GM12875 (cell line): ENCODE measurements at regions not wholly inside any gene's neighbourhood (a gene's known extent, or its start where the extent isn't known, plus 50 kb on each side); places are given as distances from the start of the nearest gene placed in this dataset.
"Not testable (repeated sequence)": the region's sequence is repeated elsewhere in the genome, so short reads cannot be mapped to it uniquely, and the experiment has no call there.

ENCODE experiments used
- H3K4me3 ChIP-seq: one replicate; pipeline ENCODE4 v1.5.1; 2011; ENCODE audit warnings: low read depth, low read length, control low read depth
- TF ChIP-seq, protein P1 (sequence below): IDR thresholded peaks from 2 replicates; pipeline ENCODE4 v1.5.1; 2011; ENCODE audit warnings: low read depth, mild to moderate bottlenecking, control low read depth, inconsistent platforms, low read length, moderate library complexity, borderline replicate concordance; ENCODE audit not compliant: insufficient read depth

DNA sequence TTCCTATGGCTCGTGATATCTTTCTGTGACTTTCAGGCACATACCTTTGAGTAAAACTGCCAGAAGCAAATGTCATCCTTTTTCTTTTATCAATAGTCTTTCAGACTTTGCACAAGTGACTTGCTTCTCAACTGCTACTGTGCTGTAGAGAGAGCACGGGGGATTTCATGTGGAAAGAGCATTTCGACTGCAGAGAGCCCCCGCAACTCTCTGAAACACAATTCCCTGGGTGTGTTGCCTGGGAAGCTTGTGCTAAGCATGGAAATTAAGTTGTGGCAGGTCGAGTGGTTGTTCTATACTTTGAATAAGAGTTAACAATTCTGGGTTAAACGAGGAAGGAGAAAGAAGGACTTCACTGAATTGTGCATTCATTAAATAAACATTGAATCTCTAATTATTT lies 659.1 kb downstream of the TDRD15 start:
- TF ChIP-seq, protein P1, sequence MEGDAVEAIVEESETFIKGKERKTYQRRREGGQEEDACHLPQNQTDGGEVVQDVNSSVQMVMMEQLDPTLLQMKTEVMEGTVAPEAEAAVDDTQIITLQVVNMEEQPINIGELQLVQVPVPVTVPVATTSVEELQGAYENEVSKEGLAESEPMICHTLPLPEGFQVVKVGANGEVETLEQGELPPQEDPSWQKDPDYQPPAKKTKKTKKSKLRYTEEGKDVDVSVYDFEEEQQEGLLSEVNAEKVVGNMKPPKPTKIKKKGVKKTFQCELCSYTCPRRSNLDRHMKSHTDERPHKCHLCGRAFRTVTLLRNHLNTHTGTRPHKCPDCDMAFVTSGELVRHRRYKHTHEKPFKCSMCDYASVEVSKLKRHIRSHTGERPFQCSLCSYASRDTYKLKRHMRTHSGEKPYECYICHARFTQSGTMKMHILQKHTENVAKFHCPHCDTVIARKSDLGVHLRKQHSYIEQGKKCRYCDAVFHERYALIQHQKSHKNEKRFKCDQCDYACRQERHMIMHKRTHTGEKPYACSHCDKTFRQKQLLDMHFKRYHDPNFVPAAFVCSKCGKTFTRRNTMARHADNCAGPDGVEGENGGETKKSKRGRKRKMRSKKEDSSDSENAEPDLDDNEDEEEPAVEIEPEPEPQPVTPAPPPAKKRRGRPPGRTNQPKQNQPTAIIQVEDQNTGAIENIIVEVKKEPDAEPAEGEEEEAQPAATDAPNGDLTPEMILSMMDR = no peak
- H3K4me3 ChIP-seq = no peak overlapping the region

DNA sequence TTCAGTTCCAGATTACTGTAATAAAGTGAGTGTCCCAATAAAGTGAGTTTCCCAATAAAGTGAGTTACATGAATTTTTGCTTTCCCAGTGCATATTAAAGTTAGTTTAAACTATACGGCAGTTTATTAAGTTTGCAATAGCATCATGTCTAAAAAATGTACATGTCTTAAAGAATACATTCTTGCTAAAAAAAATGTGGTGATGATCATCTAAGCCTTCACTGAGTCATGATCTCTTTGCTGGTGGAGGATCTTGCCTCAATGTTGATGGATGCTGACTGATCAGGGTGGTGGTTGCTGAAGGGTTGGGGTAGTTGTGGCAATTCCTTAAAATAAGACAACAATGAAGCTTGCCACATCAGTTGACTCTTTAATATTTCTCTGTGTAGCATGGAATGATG lies 664.2 kb downstream of the TDRD15 start:
- TF ChIP-seq, protein P1 = no peak
- no peak overlapping the region for H3K4me3 ChIP-seq

- not testable (repeated sequence) for H3K4me3 ChIP-seq
Observed at GRCh38 chr2:21790311-21790710, 666.5 kb downstream of the TDRD15 start.

DNA sequence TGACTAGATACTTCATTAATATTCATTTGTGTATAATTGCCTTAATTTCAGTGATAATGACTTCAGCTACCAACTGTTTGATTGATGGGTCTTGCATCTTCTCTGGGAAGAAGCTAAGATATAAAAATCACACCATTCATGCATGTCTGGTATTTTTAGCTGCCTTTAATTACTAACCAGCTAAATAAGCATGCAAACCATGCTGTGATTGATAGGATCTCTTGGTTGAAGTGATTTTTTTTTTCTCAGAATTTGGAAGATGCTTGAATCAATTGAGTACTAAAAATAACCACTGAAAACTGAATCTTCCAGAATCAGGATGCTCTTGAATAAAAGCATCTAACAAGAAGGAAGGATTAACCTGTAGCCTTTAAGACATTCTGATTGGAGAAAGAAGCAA lies 668.8 kb downstream of the TDRD15 start:
- H3K4me3 ChIP-seq = no peak overlapping the region
- TF ChIP-seq, protein P1 = no peak

DNA sequence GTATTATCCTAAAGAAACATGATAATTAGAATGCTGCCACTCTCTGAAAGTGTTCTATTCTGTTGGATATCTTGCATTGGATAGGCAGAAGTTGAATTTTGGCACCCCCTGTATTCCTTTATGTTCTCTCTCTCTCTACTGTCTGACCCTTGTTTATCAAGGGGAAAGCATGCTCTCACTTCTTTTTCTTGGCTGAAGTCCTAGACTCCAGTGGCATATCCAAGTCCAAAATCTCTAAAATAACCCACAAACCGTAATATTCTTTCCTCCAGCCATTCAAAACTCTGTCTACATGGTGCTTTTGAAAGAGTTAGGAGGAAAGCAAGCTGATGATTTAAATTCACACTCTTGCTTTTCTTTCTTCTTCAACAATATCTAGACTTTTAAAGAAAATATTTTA lies 669.7 kb downstream of the TDRD15 start:
- no peak overlapping the region for H3K4me3 ChIP-seq
- TF ChIP-seq, protein P1 = no peak

DNA sequence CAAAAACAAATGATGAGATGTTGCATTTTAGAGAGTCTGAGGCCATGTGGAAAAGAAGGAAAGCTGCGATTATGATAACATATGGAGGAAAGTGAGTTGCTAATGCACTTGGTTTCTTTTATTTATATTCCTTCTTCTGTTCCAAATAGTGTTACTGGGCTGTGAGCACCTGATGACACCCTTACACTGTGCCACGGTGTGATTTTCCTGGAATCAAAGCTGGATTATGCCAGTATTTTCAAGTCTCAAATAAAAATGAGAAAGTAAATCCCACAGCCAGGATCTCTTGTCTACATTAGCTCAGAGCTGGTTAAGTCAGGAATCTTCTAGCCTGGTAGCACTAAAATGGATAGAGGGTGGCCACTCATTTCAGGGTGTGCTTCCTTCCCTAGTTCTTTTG lies 670.8 kb downstream of the TDRD15 start:
- TF ChIP-seq, protein P1 = no peak

GRCh38 chr2:21800356-21800755 lies 676.6 kb downstream of the TDRD15 start:
- no peak overlapping the region for H3K4me3 ChIP-seq
- TF ChIP-seq, protein P1 = no peak

More for the DNA sequence above, 670.8 kb downstream of the TDRD15 start:
- H3K4me3 ChIP-seq = no peak overlapping the region

- H3K4me3 ChIP-seq = no peak overlapping the region
- TF ChIP-seq, protein P1 = no peak
Observed at GRCh38 chr2:21803550-21803949, 679.8 kb downstream of the TDRD15 start.
